Stomach smooth muscle (tissue), 2 donors: ENCODE measurements at regions not wholly inside any gene's neighbourhood (a gene's known extent, or its start where the extent isn't known, plus 50 kb on each side); places are given as distances from the start of the nearest gene placed in this dataset.

Experiments
- H3K27ac ChIP-seq: one replicate; pipeline ENCODE4 v1.7.0; 2013; ENCODE audit warnings: mild to moderate bottlenecking, low read length, inconsistent platforms
- H3K27me3 ChIP-seq, 2 donors: one replicate each; pipeline ENCODE4 v1.7.0; 2013; ENCODE audit warnings: low read length in 2 of 2; ENCODE audit not compliant: insufficient read depth in 2 of 2, control insufficient read depth in 1 of 2
- H3K36me3 ChIP-seq, 2 donors: one replicate each; pipeline ENCODE4 v1.7.0; 2013; ENCODE audit warnings: low read length in 2 of 2; ENCODE audit not compliant: control insufficient read depth in 2 of 2, insufficient read depth in 2 of 2
- H3K4me1 ChIP-seq: one replicate; pipeline ENCODE4 v1.7.0; 2013; ENCODE audit warnings: low read length; ENCODE audit not compliant: control insufficient read depth, insufficient read depth
- H3K4me3 ChIP-seq, 2 donors: one replicate each; pipeline ENCODE4 v1.7.0; 2013; ENCODE audit warnings: low read length in 2 of 2
- H3K9ac ChIP-seq, 2 donors: one replicate each; pipeline ENCODE4 v1.7.0; 2013; ENCODE audit warnings: low read length in 2 of 2, mild to moderate bottlenecking in 1 of 2
- H3K9me3 ChIP-seq, 2 donors: one replicate each; pipeline ENCODE4 v1.7.0; 2013; ENCODE audit warnings: low read length in 2 of 2; ENCODE audit not compliant: control insufficient read depth in 2 of 2
- donor health status: healthy.
- donor health status: Pancreatic carcinoma.

DNA sequence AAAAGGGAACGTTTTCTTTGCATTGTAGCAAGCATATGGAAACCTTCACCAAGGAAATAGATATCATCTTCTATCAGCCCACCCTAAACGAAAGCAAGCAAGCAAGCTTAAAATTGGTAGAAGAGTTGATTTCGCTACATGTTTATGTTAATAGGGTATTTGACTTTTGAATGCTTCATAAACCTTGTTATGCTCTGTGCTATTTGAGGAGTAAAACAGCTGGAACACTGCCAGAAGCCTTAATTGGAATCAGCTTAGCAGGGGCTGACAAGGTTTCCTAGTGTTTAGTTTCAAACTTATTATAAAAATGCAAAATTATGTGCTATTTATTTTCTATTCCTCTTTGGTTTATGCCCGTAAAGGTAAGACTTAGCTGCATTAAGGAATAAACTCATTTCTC lies 70.6 kb upstream of the LINC00305 start:
- no peaks in the 10 kb centered on the region for H3K27me3 ChIP-seq
- no peaks in the 10 kb centered on the region for H3K4me1 ChIP-seq
- no peak overlapping the region for H3K4me3 ChIP-seq
- no peaks in the 10 kb centered on the region for H3K36me3 ChIP-seq
- H3K27ac ChIP-seq = no peak overlapping the region
- H3K9me3 ChIP-seq = no peaks in the 10 kb centered on the region
- no peak overlapping the region for H3K9ac ChIP-seq

- Histone ChIP-seq H3K4me3 (no peak overlapping the region), H3K4me1 (no peaks in the 10 kb centered on the region), H3K27me3 (no peaks in the 10 kb centered on the region), H3K9ac (no peak overlapping the region), H3K36me3 (no peaks in the 10 kb centered on the region), H3K9me3 (no peaks in the 10 kb centered on the region), H3K27ac (no peak overlapping the region)
These were observed 61.6 kb upstream of the LINC00305 start for GRCh38 chr18:64210401-64210949.

DNA sequence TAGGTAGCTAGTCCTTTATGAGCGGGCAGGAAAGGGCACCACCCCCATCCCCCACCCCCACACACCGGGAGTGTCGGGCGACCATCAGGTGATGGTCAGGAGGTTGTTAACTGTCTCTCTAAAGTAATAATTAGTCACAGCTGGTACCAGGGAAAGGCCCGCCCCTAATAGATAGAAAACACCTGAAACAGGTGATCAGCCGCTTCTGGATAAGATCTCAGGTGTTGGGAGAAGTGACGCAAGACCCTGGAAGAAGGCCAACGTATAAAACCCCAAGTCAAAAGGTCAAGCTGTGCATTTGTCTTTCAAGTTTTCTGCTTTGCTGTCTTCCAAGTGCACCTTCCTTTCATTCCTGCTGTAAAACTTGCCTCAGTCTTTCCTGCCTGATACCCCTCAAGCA lies 59.6 kb upstream of the LINC00305 start:
- no peaks in the 10 kb centered on the region for H3K36me3 ChIP-seq
- no peak overlapping the region for H3K9ac ChIP-seq
- no peaks in the 10 kb centered on the region for H3K27me3 ChIP-seq
- H3K4me3 ChIP-seq = no peak overlapping the region
- no peaks in the 10 kb centered on the region for H3K9me3 ChIP-seq
- no peak overlapping the region for H3K27ac ChIP-seq
- H3K4me1 ChIP-seq = no peaks in the 10 kb centered on the region

GRCh38 chr18:64207820-64208219 lies 58.9 kb upstream of the LINC00305 start:
- no peaks in the 10 kb centered on the region for H3K36me3 ChIP-seq
- H3K27me3 ChIP-seq = no peaks in the 10 kb centered on the region
- no peaks in the 10 kb centered on the region for H3K4me1 ChIP-seq
- no peak overlapping the region for H3K4me3 ChIP-seq
- no peak overlapping the region for H3K9ac ChIP-seq
- H3K9me3 ChIP-seq = no peaks in the 10 kb centered on the region
- no peak overlapping the region for H3K27ac ChIP-seq

- H3K27ac ChIP-seq = no peak overlapping the region
- no peak overlapping the region for H3K4me3 ChIP-seq
- no peaks in the 10 kb centered on the region for H3K27me3 ChIP-seq
- no peaks in the 10 kb centered on the region for H3K4me1 ChIP-seq
- H3K9me3 ChIP-seq = no peaks in the 10 kb centered on the region
- no peaks in the 10 kb centered on the region for H3K36me3 ChIP-seq
- H3K9ac ChIP-seq = no peak overlapping the region
These were observed 54.4 kb upstream of the LINC00305 start for GRCh38 chr18:64203295-64203694.

GRCh38 chr18:64202863-64203262 lies 54.0 kb upstream of the LINC00305 start:
- H3K27ac ChIP-seq = no peak overlapping the region
- H3K4me1 ChIP-seq = no peaks in the 10 kb centered on the region
- H3K9me3 ChIP-seq = no peaks in the 10 kb centered on the region
- no peaks in the 10 kb centered on the region for H3K27me3 ChIP-seq
- no peak overlapping the region for H3K9ac ChIP-seq
- no peak overlapping the region for H3K4me3 ChIP-seq
- H3K36me3 ChIP-seq = no peaks in the 10 kb centered on the region

DNA sequence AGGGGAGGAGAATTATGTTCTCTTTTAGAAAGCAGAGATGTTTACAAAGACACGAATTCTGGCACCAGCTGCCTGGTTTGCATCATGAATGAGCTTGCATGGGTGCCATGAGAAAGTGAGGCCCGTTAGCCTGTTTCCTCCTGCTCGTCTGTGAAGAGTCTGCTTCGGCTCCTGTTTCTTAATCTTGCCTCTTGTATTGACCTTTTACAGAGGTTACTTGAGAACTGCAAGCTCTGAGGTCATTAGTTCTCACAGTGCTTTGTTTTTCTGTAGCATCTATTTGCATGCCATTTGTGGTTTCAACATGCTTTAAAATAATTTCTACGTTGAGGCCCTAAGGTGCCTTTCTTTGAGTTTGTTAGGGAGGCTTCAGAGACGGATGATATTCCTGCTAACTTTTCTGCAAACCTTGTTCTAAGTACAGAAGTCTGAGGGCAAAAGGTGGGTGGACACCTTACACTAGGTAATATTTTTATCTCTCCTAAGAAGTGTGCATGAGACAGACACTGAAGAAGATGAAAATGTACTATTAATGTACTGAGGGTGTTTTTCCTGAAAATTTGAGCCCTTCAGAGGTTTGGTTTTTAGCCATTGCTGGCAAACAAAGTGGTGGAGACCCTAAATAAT lies 53.4 kb upstream of the LINC00305 start:
- Histone ChIP-seq H3K9ac (no peak overlapping the region), H3K9me3 (no peaks in the 10 kb centered on the region), H3K4me3 (no peak overlapping the region), H3K36me3 (no peaks in the 10 kb centered on the region), H3K27ac (no peak overlapping the region), H3K27me3 (no peaks in the 10 kb centered on the region), H3K4me1 (no peaks in the 10 kb centered on the region)

- Histone ChIP-seq H3K9me3 (no peaks in the 10 kb centered on the region), H3K4me3 (no peak overlapping the region), H3K36me3 (no peaks in the 10 kb centered on the region), H3K9ac (no peak overlapping the region), H3K4me1 (no peaks in the 10 kb centered on the region), H3K27me3 (no peaks in the 10 kb centered on the region), H3K27ac (no peak overlapping the region)
These were observed 52.9 kb upstream of the LINC00305 start for GRCh38 chr18:64201781-64202180.

GRCh38 chr18:64199581-64199980 lies 50.7 kb upstream of the LINC00305 start:
- no peak overlapping the region for H3K27ac ChIP-seq
- H3K36me3 ChIP-seq = no peaks in the 10 kb centered on the region
- no peaks in the 10 kb centered on the region for H3K4me1 ChIP-seq
- no peaks in the 10 kb centered on the region for H3K9me3 ChIP-seq
- H3K9ac ChIP-seq = no peak overlapping the region
- no peak overlapping the region for H3K4me3 ChIP-seq
- H3K27me3 ChIP-seq = no peaks in the 10 kb centered on the region
